Esophagus muscularis mucosa (tissue), 4 donors: ENCODE measurements at regions not wholly inside any gene's neighbourhood (a gene's known extent, or its start where the extent isn't known, plus 50 kb on each side); places are given as distances from the start of the nearest gene placed in this dataset.

Experiments
- CTCF ChIP-seq, 3 experiments: fragments of 200-600 bp in 2 of 3; fragments of 450-650 bp in 1 of 3; sonication (generic) in 2 of 3; IDR thresholded peaks; one replicate each; pipeline ENCODE4 v1.5.1; 2017 to 2019; ENCODE audit warnings: antibody characterized with exemption in 3 of 3, mild to moderate bottlenecking in 2 of 3, moderate library complexity in 1 of 3
- EP300 ChIP-seq: sonication (generic); formaldehyde crosslinking; IDR thresholded peaks from one replicate; pipeline ENCODE4 v1.6.1; 2017; ENCODE audit warnings: antibody characterized with exemption
- POLR2A ChIP-seq: fragments of 450-650 bp; IDR thresholded peaks from one replicate; pipeline ENCODE4 v1.6.1; 2017; ENCODE audit warnings: antibody characterized with exemption, moderate library complexity, mild to moderate bottlenecking, low read depth
- POLR2AphosphoS5 ChIP-seq, 2 donors: sonication (generic); formaldehyde crosslinking; IDR thresholded peaks; one replicate each; pipeline ENCODE4 v1.6.1; 2017; ENCODE audit warnings: antibody characterized with exemption in 2 of 2

DNA sequence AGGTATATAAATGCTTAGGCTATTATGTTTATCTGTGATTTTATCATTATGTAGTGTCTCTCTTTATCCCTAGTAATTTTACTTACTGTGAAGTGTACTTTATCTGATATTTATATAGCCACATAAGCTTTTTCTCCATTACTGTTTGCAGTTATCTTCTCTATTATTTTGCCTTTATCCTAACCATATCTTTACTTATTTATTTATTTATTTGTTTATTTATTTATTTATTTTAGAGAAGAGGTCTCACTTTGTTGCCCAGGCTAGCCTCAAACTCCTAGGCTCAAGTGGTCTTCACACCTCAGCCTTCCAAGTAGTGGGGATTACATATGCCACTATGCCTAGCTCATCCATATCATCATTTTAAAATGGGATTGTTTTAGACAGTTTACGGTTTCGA is 331.8 kb downstream of the C7orf25 start:
- TF ChIP-seq CTCF (IDR thresholded peaks at IDR 0.05): no peak
- TF ChIP-seq EP300: no peak
- no peak for TF ChIP-seq POLR2AphosphoS5 (IDR thresholded peaks at IDR 0.05)
- no peak for TF ChIP-seq POLR2A
